HEK293 (cell line): ENCODE measurements at regions not wholly inside any gene's neighbourhood (a gene's known extent, or its start where the extent isn't known, plus 50 kb on each side); places are given as distances from the start of the nearest gene placed in this dataset.

Experiments
- ZBTB8A ChIP-seq: fragments of 450-650 bp; formaldehyde crosslinking; IDR thresholded peaks from 2 replicates; pipeline ENCODE4 v1.5.1; 2016; ENCODE audit warnings: missing biosample characterization, missing genetic modification characterization
- ZNF121 ChIP-seq: fragments of 450-650 bp; formaldehyde crosslinking; IDR thresholded peaks from 2 replicates; pipeline ENCODE4 v1.5.1; 2016; ENCODE audit warnings: missing biosample characterization, missing genetic modification characterization
- ZNF18 ChIP-seq: fragments of 450-650 bp; formaldehyde crosslinking; IDR thresholded peaks from 2 replicates; pipeline ENCODE4 v1.5.1; 2016; ENCODE audit warnings: missing biosample characterization, missing genetic modification characterization
- ZNF19 ChIP-seq: fragments of 450-650 bp; formaldehyde crosslinking; IDR thresholded peaks from 2 replicates; pipeline ENCODE4; 2016; ENCODE audit warnings: missing biosample characterization, missing genetic modification characterization, low read depth
- ZNF274 ChIP-seq, 2 experiments: fragments of 200-500 bp in 1 of 2; fragments of 450-650 bp in 1 of 2; sonication (Bioruptor generic) in 1 of 2; formaldehyde crosslinking in 1 of 2; IDR thresholded peaks; 2 replicates each; pipeline versions ENCODE4 v1.5.1 to v1.6.1; 2014 to 2016; ENCODE audit warnings: borderline replicate concordance in 1 of 2, inconsistent platforms in 1 of 2, low read length in 1 of 2, missing biosample characterization in 1 of 2, missing genetic modification characterization in 1 of 2
- ZNF324 ChIP-seq: fragments of 450-650 bp; formaldehyde crosslinking; IDR thresholded peaks from 2 replicates; pipeline ENCODE4 v1.5.1; 2016; ENCODE audit warnings: missing biosample characterization, missing genetic modification characterization
- ZNF354C ChIP-seq: fragments of 450-650 bp; formaldehyde crosslinking; IDR thresholded peaks from 2 replicates; pipeline ENCODE4 v1.5.1; 2016; ENCODE audit warnings: missing biosample characterization, missing genetic modification characterization, low read depth, borderline replicate concordance
- ZNF449 ChIP-seq: fragments of 450-650 bp; formaldehyde crosslinking; IDR thresholded peaks from 2 replicates; pipeline ENCODE4 v1.5.1; 2017; ENCODE audit warnings: missing biosample characterization, mild to moderate bottlenecking, missing genetic modification characterization, moderate library complexity
- ZNF530 ChIP-seq: fragments of 450-650 bp; formaldehyde crosslinking; IDR thresholded peaks from 2 replicates; pipeline ENCODE4 v1.5.1; 2016; ENCODE audit warnings: low read depth, missing biosample characterization, missing genetic modification characterization
- ZNF629 ChIP-seq: fragments of 450-650 bp; formaldehyde crosslinking; IDR thresholded peaks from 2 replicates; pipeline ENCODE4 v1.5.1; 2017; ENCODE audit warnings: missing biosample characterization, missing genetic modification characterization
- ZNF707 ChIP-seq: fragments of 450-650 bp; formaldehyde crosslinking; IDR thresholded peaks from 2 replicates; pipeline ENCODE4 v1.5.1; 2016; ENCODE audit warnings: missing biosample characterization, missing genetic modification characterization
- ZNF792 ChIP-seq: fragments of 450-650 bp; formaldehyde crosslinking; IDR thresholded peaks from 2 replicates; pipeline ENCODE4 v1.5.1; 2016; ENCODE audit warnings: missing biosample characterization, missing genetic modification characterization
- TF ChIP-seq, protein P1 (sequence below): fragments of 450-650 bp; formaldehyde crosslinking; IDR thresholded peaks from 2 replicates; pipeline ENCODE4 v1.5.1; 2016; ENCODE audit warnings: missing biosample characterization, missing genetic modification characterization
- TF ChIP-seq, protein P2 (sequence below): fragments of 450-650 bp; formaldehyde crosslinking; IDR thresholded peaks from 2 replicates; pipeline ENCODE4 v1.5.1; 2016; ENCODE audit warnings: missing biosample characterization, missing genetic modification characterization

- TF ChIP-seq, protein P1, sequence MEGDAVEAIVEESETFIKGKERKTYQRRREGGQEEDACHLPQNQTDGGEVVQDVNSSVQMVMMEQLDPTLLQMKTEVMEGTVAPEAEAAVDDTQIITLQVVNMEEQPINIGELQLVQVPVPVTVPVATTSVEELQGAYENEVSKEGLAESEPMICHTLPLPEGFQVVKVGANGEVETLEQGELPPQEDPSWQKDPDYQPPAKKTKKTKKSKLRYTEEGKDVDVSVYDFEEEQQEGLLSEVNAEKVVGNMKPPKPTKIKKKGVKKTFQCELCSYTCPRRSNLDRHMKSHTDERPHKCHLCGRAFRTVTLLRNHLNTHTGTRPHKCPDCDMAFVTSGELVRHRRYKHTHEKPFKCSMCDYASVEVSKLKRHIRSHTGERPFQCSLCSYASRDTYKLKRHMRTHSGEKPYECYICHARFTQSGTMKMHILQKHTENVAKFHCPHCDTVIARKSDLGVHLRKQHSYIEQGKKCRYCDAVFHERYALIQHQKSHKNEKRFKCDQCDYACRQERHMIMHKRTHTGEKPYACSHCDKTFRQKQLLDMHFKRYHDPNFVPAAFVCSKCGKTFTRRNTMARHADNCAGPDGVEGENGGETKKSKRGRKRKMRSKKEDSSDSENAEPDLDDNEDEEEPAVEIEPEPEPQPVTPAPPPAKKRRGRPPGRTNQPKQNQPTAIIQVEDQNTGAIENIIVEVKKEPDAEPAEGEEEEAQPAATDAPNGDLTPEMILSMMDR, result no peak
- no peak for TF ChIP-seq ZNF354C (tag by site-specific recombination)
- no peak for TF ChIP-seq ZNF324 (tag by site-specific recombination)
- TF ChIP-seq ZNF629, result no peak
- TF ChIP-seq ZBTB8A, result no peak
- TF ChIP-seq, protein P2, sequence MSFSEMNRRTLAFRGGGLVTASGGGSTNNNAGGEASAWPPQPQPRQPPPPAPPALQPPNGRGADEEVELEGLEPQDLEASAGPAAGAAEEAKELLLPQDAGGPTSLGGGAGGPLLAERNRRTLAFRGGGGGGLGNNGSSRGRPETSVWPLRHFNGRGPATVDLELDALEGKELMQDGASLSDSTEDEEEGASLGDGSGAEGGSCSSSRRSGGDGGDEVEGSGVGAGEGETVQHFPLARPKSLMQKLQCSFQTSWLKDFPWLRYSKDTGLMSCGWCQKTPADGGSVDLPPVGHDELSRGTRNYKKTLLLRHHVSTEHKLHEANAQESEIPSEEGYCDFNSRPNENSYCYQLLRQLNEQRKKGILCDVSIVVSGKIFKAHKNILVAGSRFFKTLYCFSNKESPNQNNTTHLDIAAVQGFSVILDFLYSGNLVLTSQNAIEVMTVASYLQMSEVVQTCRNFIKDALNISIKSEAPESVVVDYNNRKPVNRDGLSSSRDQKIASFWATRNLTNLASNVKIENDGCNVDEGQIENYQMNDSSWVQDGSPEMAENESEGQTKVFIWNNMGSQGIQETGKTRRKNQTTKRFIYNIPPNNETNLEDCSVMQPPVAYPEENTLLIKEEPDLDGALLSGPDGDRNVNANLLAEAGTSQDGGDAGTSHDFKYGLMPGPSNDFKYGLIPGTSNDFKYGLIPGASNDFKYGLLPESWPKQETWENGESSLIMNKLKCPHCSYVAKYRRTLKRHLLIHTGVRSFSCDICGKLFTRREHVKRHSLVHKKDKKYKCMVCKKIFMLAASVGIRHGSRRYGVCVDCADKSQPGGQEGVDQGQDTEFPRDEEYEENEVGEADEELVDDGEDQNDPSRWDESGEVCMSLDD (tag by site-specific recombination), result no peak
- no peak for TF ChIP-seq ZNF19 (tag by site-specific recombination)
- no peak for TF ChIP-seq ZNF121 (tag by site-specific recombination)
- TF ChIP-seq ZNF18 (tag by site-specific recombination), result no peak
- TF ChIP-seq ZNF707, result no peak
- TF ChIP-seq ZNF792 (tag by site-specific recombination), result no peak
- no peak for TF ChIP-seq ZNF449 (tag by site-specific recombination)
- no peak for TF ChIP-seq ZNF530 (tag by site-specific recombination)
- no peak for TF ChIP-seq ZNF274 (IDR thresholded peaks at IDR 0.05; ENCODE audit: low read length)
- TF ChIP-seq ZNF274 (tag by site-specific recombination; IDR thresholded peaks at IDR 0.05; ENCODE audit: borderline replicate concordance), result no peak
Observed at GRCh38 chr9:110114086-110114858, 93.7 kb downstream of the C9orf152 start.
